SU-DHL-6 (cell line): ENCODE measurements at regions not wholly inside any gene's neighbourhood (a gene's known extent, or its start where the extent isn't known, plus 50 kb on each side); places are given as distances from the start of the nearest gene placed in this dataset.

Experiments used
- CTCF ChIP-seq: fragments of 200-600 bp; sonication (generic); IDR thresholded peaks from one replicate; pipeline ENCODE4 v1.5.1; 2017; ENCODE audit warnings: antibody characterized with exemption, mild to moderate bottlenecking, low read length, moderate library complexity; ENCODE audit not compliant: insufficient read depth, poor library complexity, severe bottlenecking
- EZH2phosphoT487 ChIP-seq: fragments of 200-600 bp; sonication (generic), shearing (Covaris generic); conservative IDR thresholded peaks from 2 replicates; pipeline ENCODE4 v1.6.1; 2018; ENCODE audit warnings: mild to moderate bottlenecking, antibody characterized with exemption, low read length, moderate library complexity, mixed read lengths

- TF ChIP-seq CTCF, result no peak
- no peak for TF ChIP-seq EZH2phosphoT487
Measured at GRCh38 chr7:68821846-68822245, 776.4 kb upstream of the AUTS2 start.
